Endothelial cell (in vitro differentiated cells): ENCODE measurements at regions not wholly inside any gene's neighbourhood (a gene's known extent, or its start where the extent isn't known, plus 50 kb on each side); places are given as distances from the start of the nearest gene placed in this dataset.
A peak's percentile ranks its signal among the peaks of the same experiment; 100 is the strongest.

Experiments
- DNase-seq: peaks from one replicate; pipeline ENCODE4 v3.0.0; 2021; ENCODE audit warnings: low spot score
- H3K27ac Mint-ChIP-seq: one replicate; pipeline ENCODE4 v1.8.0; 2021; ENCODE audit warnings: mixed read lengths, inconsistent platforms; ENCODE audit not compliant: unreplicated experiment
- H3K27me3 Mint-ChIP-seq: one replicate; pipeline ENCODE4 v1.8.0; 2021; ENCODE audit warnings: mild to moderate bottlenecking, moderate library complexity, mixed read lengths, inconsistent platforms; ENCODE audit not compliant: unreplicated experiment
- H3K36me3 Mint-ChIP-seq: one replicate; pipeline ENCODE4 v1.8.0; 2021; ENCODE audit warnings: mild to moderate bottlenecking, low read depth, mixed read lengths, inconsistent platforms; ENCODE audit not compliant: unreplicated experiment
- H3K4me1 Mint-ChIP-seq: one replicate; pipeline ENCODE4 v1.8.0; 2021; ENCODE audit warnings: mild to moderate bottlenecking, mixed read lengths, inconsistent platforms; ENCODE audit not compliant: unreplicated experiment
- H3K4me3 Mint-ChIP-seq: one replicate; pipeline ENCODE4 v1.8.0; 2021; ENCODE audit warnings: mild to moderate bottlenecking, mixed read lengths, inconsistent platforms; ENCODE audit not compliant: unreplicated experiment
- H3K9me3 Mint-ChIP-seq: one replicate; pipeline ENCODE4 v1.8.0; 2021; ENCODE audit warnings: mixed read lengths, inconsistent platforms; ENCODE audit not compliant: unreplicated experiment
- TF ChIP-seq, protein P1 (sequence below): fragments of 200-600 bp; sonication (generic); IDR thresholded peaks from one replicate; pipeline ENCODE4 v1.5.0; 2021; ENCODE audit warnings: antibody characterized with exemption; ENCODE audit not compliant: unreplicated experiment

DNA sequence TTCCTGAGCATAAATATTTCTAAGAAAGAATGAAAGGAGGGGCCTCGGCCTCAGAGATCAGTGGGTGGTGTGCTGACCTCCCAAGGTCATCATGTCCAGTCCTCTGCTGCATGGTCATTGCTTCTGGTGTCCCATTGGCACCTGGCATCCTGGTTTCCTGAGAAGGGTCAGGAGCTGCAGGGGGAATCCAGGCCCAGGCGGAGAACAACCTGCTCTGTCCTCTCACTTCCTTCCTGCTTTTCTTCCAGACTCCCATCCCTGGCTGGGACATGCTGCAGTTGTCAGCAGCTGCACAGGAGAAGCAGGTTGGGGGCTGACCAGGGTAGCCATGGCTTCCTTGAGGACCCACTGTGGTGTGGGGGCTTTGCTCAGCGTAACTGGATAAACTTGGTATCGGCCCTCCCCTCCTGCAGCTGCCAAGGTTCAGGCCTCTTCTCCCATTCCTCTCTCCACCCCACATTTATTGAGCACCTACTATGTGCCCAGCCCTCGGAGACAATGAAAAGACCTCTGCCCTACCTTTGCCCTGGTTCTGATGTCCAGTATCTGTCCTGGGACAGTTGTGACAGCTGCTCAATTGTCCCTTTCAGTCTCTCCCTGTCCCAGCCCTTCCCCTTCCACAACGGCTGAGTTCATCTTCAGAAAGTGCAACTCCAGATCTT is 155.2 kb downstream of the CEBPB start:
- Mint-ChIP-seq H3K4me1 (peaks cover 24% of the 10 kb centered on the region), H3K9me3 (no peaks in the 10 kb centered on the region), H3K27me3 (peaks cover 6% of the 10 kb centered on the region), H3K4me3 (peak overlapping the region; percentile 19), H3K36me3 (no peaks in the 10 kb centered on the region), H3K27ac (no peak overlapping the region)
- no peak for DNase-seq
- TF ChIP-seq, protein P1, sequence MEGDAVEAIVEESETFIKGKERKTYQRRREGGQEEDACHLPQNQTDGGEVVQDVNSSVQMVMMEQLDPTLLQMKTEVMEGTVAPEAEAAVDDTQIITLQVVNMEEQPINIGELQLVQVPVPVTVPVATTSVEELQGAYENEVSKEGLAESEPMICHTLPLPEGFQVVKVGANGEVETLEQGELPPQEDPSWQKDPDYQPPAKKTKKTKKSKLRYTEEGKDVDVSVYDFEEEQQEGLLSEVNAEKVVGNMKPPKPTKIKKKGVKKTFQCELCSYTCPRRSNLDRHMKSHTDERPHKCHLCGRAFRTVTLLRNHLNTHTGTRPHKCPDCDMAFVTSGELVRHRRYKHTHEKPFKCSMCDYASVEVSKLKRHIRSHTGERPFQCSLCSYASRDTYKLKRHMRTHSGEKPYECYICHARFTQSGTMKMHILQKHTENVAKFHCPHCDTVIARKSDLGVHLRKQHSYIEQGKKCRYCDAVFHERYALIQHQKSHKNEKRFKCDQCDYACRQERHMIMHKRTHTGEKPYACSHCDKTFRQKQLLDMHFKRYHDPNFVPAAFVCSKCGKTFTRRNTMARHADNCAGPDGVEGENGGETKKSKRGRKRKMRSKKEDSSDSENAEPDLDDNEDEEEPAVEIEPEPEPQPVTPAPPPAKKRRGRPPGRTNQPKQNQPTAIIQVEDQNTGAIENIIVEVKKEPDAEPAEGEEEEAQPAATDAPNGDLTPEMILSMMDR, result no peak

DNA sequence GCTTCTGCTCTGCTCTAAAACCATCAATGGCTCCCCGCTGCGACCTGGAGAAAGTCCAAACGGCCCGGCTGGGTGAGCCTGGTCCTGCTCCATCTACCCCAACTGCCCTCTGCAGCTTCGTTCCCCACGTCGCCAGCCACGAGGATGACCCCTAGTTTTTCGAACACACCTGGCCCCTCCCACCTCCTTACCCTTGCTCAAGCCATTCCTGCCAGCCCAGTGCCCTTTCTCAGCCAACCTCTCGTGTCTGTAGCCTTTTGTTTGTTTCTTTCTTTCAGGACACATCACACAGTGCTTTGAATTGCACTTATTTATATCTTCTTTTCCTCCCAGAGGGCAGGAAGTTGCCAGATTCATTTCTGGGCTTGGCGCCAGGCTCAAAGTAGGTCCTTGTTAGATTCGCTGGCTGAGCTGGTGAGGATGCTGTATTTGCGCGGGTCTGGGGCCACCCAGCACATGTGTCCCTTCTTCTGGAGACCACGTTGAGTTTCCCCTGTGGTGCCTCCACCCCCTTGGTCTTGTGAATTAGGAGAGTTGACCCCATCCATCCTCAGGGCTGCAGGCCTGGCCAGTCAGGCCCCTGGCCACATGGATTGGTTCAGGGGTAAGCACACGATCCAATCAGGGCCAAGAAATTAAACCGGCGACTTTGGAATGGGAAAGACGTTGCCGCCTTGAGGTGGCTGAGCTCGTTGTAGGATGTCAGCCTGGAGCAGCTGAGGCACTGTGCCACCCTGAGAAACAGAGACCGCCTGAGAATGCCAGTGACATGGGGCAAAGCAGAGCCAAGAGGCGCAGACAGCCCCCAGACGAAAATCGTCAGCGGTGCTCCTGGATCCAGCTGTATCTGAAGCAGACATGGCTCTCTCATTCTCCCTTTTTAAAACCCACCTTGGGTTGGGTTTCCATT is 156.0 kb downstream of the CEBPB start:
- H3K27ac Mint-ChIP-seq, result no peak overlapping the region
- DNase-seq, result no peak
- peaks cover 24% of the 10 kb centered on the region for H3K4me1 Mint-ChIP-seq
- peak overlapping the region; percentile 19 for H3K4me3 Mint-ChIP-seq
- TF ChIP-seq, protein P1, result no peak
- peaks cover 7% of the 10 kb centered on the region for H3K27me3 Mint-ChIP-seq
- H3K36me3 Mint-ChIP-seq, result no peaks in the 10 kb centered on the region
- no peaks in the 10 kb centered on the region for H3K9me3 Mint-ChIP-seq

DNA sequence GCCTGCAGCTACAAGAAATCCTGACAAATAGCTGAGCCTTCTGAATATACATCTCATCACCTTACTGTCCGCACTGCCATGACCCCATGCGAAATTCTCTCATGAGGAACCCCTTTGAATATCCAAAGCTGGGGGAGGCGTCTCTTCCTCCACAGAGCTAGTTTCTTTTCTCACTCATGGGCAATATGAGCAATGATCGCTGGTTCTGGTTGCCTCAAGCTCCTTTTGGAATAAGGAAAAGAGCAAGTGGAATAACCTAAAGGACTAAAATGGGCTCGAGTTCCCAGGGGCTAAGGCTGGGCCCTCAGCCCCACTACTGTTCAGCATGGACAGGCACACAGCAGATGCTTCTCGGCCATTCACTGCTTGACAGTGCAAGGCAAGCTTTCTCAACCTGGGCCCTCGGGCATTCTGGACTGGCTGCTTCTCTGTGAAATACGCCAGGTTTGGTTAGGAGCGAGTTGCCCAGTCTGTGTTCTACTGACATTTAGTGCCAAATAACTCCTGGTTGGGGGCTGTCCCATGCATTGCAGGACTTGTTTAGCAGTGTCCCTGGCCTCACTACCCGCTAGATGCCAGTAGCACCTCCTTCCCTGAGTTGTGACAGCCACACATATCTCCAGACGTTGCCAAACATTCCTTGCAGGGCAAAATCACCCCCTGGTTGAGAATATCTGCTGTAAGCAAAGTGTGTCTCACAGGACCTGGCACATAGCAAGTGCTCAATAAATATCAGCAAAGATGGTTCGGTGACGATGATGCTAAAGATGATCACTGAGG is 156.8 kb downstream of the CEBPB start:
- H3K4me1 Mint-ChIP-seq, result peaks cover 24% of the 10 kb centered on the region
- no peak overlapping the region for H3K27ac Mint-ChIP-seq

DNA sequence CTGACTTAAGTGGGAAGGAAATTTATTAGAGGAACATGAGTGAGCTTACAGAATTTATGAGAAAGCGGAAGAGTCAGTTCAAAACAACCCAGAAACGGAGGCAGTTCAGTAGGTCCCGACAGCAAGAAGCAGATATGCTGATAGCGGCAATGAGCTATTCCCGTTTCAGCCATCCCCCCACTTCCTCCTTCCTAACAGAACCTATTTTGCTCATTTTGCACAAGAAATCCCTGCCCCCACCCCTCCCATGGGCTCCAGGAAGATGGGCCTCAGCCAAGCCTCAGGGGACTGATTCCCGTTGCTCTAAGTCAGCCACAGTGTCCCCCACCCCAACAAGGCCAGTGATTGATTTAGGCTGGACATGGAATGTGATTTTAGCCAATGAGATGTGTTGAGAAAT is 157.5 kb downstream of the CEBPB start:
- TF ChIP-seq, protein P1, result no peak
- H3K27me3 Mint-ChIP-seq, result peaks cover 5% of the 10 kb centered on the region
- H3K9me3 Mint-ChIP-seq, result no peaks in the 10 kb centered on the region
- H3K4me3 Mint-ChIP-seq, result no peak overlapping the region
- H3K4me1 Mint-ChIP-seq, result peaks cover 24% of the 10 kb centered on the region
- no peaks in the 10 kb centered on the region for H3K36me3 Mint-ChIP-seq
- no peak for DNase-seq
- no peak overlapping the region for H3K27ac Mint-ChIP-seq

More for the DNA sequence above, 156.8 kb downstream of the CEBPB start:
- Mint-ChIP-seq H3K4me3 (no peak overlapping the region), H3K9me3 (no peaks in the 10 kb centered on the region), H3K27me3 (peaks cover 7% of the 10 kb centered on the region), H3K36me3 (no peaks in the 10 kb centered on the region)
- TF ChIP-seq, protein P1, result no peak
- DNase-seq, result no peak
